ENCODE measurements at regions not wholly inside any gene's neighbourhood (a gene's known extent, or its start where the extent isn't known, plus 50 kb on each side); places are given as distances from the start of the nearest gene placed in this dataset.

DNA sequence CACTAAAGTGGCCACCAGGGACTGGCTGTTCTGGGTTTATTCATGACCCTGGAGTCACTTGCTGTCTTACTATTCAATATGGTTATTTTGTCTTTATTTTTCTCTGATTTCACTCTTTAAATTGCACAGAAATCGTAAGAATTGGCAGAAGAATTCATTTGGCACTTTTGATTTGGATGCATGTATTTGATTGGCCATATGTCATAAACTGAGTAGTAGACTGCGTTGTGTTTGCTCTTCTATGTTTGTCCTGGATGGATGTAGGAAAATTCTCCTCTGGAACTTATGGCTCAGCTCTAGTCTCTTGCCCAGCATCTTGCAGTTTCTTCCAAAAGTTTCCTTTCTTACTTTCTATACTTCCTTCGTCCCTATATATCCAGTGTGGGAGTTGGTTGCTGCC is 452.7 kb downstream of the GATA3 start:
- Mint-ChIP-seq H3K4me3 (no peak overlapping the region), H3K4me1 (no peaks in the 10 kb centered on the region), H3K9me3 (no peaks in the 10 kb centered on the region), H3K27ac (no peak overlapping the region), H3K36me3 (no peaks in the 10 kb centered on the region), H3K27me3 (peaks cover 2 to 24% (median 7%) of the 10 kb centered on the region in 5 donors)
- POLR2A ChIA-PET: no interaction called here
- DNase-seq (no peak), ATAC-seq (no peak)

DNA sequence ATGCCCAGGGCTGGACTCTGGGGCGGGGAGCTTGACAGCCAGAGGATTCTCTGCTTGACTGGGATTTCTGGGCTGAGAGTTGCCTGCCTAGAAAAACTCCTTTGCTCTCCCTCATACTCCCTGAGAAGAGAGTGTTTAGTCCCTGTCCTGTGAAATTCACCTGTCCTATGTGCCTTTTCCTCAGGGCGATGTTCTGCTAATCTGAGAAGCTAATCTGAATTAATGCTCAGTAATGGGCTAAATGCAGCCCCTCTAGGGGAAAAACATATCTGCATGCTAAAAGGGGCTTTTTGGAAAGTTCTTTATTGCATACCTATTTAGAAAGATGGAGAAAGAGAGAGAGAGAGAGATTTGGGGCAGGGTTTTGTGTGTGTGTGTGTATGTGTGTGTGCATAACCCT is 454.4 kb downstream of the GATA3 start:
- H3K9me3 Mint-ChIP-seq: no peaks in the 10 kb centered on the region
- H3K27me3 Mint-ChIP-seq: peaks cover 3 to 30% (median 13%) of the 10 kb centered on the region in 5 donors
- DNase-seq: no peak
- POLR2A ChIA-PET: no interaction called here
- no peak for ATAC-seq
- H3K4me3 Mint-ChIP-seq: no peak overlapping the region
- H3K4me1 Mint-ChIP-seq: peaks cover 0 to 1% (median 0%) of the 10 kb centered on the region in 4 donors
- no peak overlapping the region for H3K27ac Mint-ChIP-seq
- no peaks in the 10 kb centered on the region for H3K36me3 Mint-ChIP-seq

DNA sequence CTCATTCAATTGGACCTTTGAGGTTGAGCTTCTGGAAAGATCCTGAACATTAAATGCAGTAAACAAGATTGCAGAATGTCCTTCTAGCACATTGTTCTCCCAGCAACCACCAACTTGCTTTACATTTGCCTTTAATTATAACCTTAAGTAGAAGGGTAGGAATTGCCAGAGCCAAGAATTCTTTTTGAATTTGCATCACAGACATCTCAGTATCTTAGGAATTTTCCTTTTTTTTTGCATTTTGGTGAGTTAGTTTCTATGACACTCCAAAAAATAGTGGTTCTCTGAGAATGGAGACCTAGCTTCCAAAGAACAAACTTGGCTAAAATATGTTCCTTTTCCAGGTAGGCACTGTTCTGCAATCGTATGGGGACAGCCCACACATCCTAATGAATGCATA is 456.0 kb downstream of the GATA3 start:
- DNase-seq: no peak
- Mint-ChIP-seq H3K9me3 (no peaks in the 10 kb centered on the region), H3K27me3 (peaks cover 6 to 31% (median 23%) of the 10 kb centered on the region in 5 donors), H3K36me3 (no peaks in the 10 kb centered on the region), H3K27ac (no peak overlapping the region), H3K4me1 (peaks cover 0 to 1% (median 0%) of the 10 kb centered on the region in 4 donors), H3K4me3 (no peak overlapping the region)
- no peak for ATAC-seq
- POLR2A ChIA-PET: no interaction called here

GRCh38 chr10:8511026-8511425 is 456.5 kb downstream of the GATA3 start:
- DNase-seq (no peak), ATAC-seq (no peak)
- Mint-ChIP-seq H3K4me1 (peaks cover 0 to 1% (median 0%) of the 10 kb centered on the region in 4 donors), H3K4me3 (no peak overlapping the region), H3K27me3 (peaks cover 6 to 31% (median 23%) of the 10 kb centered on the region in 5 donors), H3K36me3 (no peaks in the 10 kb centered on the region), H3K9me3 (no peaks in the 10 kb centered on the region), H3K27ac (no peak overlapping the region)
- POLR2A ChIA-PET: no interaction called here

DNA sequence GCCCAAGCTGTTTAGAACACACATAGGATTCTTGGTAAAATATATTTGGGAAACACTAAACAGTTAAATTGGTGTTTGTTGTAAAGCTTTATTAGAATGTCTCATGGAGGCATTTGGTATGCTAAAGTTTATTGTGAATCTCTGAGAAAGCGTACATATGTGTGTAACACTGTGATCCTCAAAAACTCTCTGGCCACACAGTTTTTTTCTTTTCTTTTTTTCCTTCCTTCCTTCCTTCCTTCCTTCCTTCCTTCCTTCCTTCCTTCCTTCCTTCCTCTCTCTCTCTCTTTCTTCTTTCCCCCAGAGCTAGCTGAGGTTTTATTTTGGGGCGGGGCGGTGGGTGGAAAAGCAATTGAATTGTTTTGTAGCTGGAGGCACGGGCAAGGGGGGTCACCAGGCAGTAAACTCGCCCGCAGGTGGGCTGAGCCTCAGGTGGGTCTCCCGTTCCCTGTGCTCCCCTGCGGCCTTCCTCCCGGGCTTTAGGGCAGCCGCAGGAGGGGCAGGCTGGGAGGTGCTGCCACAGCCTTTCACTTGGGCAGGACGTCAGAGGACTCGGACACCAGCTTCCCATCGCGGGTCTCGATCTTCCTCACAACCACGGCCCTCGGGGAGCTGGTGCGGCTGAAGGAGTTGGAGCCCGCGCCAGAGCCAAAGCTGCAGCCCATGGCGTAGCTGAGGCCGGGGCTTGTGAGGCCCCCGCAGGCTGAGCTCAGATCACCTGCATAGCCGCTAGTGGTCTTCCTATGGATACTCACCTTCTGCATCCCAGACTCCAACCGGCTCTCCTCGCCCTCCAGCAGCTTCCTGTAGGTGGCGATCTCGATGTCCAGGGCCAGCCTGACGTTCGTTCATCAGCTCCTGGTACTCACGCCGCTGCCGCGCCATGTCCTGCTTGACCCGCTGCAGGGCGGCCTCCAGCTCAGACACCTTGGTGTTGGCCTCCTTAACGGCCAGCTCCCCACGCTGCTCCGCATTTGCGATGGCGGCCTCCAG is 459.0 kb downstream of the GATA3 start:
- no peaks in the 10 kb centered on the region for H3K36me3 Mint-ChIP-seq

GRCh38 chr10:8520382-8520781 is 465.9 kb downstream of the GATA3 start:
- Mint-ChIP-seq H3K36me3 (peaks cover 0 to 11% (median 0%) of the 10 kb centered on the region in 3 donors), H3K4me3 (no peak overlapping the region), H3K9me3 (peaks cover 0 to 3% (median 0%) of the 10 kb centered on the region in 9 donors), H3K27ac (no peak overlapping the region), H3K4me1 (no peaks in the 10 kb centered on the region), H3K27me3 (peaks cover 0 to 6% (median 4%) of the 10 kb centered on the region in 5 donors)
- ATAC-seq (no peak), DNase-seq (no peak)
- POLR2A ChIA-PET: no interaction called here

More for the DNA sequence above, 459.0 kb downstream of the GATA3 start:
- H3K27ac Mint-ChIP-seq: no peak overlapping the region
- H3K9me3 Mint-ChIP-seq: no peaks in the 10 kb centered on the region
- ATAC-seq (no peak), DNase-seq (no peak)
- H3K27me3 Mint-ChIP-seq: peaks cover 6 to 31% (median 23%) of the 10 kb centered on the region in 5 donors
- H3K4me3 Mint-ChIP-seq: no peak overlapping the region
- peaks cover 0 to 1% (median 0%) of the 10 kb centered on the region in 4 donors for H3K4me1 Mint-ChIP-seq
- POLR2A ChIA-PET: no interaction called here

DNA sequence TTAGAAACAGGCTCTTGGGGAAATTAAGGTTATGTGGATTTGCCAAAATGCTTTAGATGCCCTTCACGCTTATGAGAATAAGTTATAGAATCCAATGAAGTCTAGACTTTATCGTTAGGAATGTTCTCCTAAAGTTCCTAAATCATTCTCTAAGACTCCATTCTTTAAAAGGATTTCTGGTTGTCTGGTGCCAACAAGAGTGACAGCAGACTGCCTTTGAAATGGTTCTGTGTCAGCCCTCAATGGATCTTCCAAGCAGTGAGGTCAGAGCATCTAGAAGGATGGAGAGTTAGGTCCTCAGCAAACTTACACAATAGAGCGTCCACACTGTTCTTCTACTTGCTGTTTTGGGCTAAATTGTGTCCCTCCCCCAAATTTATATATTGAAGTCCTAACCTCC is 473.3 kb downstream of the GATA3 start:
- Mint-ChIP-seq H3K36me3 (no peaks in the 10 kb centered on the region), H3K4me3 (no peak overlapping the region), H3K4me1 (peaks cover 0 to 2% (median 0%) of the 10 kb centered on the region in 4 donors), H3K9me3 (no peaks in the 10 kb centered on the region), H3K27ac (no peak overlapping the region), H3K27me3 (peaks cover 0 to 10% (median 8%) of the 10 kb centered on the region in 5 donors)
- DNase-seq (no peak), ATAC-seq (no peak)
- POLR2A ChIA-PET: no interaction called here

GRCh38 chr10:8531116-8531515 is 476.6 kb downstream of the GATA3 start:
- Mint-ChIP-seq H3K27me3 (peaks cover 2 to 9% (median 5%) of the 10 kb centered on the region in 5 donors), H3K27ac (no peak overlapping the region), H3K4me3 (no peak overlapping the region), H3K36me3 (no peaks in the 10 kb centered on the region), H3K4me1 (peaks cover 0 to 2% (median 0%) of the 10 kb centered on the region in 4 donors), H3K9me3 (no peaks in the 10 kb centered on the region)
- ATAC-seq (no peak), DNase-seq (no peak)
- POLR2A ChIA-PET: no interaction called here

DNA sequence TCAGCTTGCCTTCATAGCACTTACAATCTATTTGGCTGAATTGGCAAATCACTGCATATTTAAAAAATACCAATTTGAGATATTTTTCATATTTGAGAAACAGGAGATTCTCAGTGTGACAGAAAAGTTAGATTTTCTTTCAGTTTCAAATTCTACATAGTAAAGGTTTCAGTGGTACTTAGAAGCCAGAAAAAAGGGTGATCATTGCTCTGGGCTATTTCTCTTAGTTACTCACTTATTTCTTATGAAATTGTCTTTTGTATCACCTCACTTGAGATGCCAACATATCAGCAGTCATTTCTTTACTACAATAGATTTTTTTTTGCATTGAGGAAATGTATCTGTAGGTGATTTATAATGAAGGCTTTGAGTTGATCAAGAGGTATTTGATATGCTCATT is 478.2 kb downstream of the GATA3 start:
- Mint-ChIP-seq H3K27ac (no peak overlapping the region), H3K4me3 (no peak overlapping the region), H3K4me1 (peaks cover 0 to 2% (median 0%) of the 10 kb centered on the region in 4 donors), H3K27me3 (peaks cover 2 to 9% (median 5%) of the 10 kb centered on the region in 5 donors), H3K36me3 (no peaks in the 10 kb centered on the region), H3K9me3 (no peaks in the 10 kb centered on the region)
- DNase-seq (no peak), ATAC-seq (no peak)
- POLR2A ChIA-PET: no interaction called here

DNA sequence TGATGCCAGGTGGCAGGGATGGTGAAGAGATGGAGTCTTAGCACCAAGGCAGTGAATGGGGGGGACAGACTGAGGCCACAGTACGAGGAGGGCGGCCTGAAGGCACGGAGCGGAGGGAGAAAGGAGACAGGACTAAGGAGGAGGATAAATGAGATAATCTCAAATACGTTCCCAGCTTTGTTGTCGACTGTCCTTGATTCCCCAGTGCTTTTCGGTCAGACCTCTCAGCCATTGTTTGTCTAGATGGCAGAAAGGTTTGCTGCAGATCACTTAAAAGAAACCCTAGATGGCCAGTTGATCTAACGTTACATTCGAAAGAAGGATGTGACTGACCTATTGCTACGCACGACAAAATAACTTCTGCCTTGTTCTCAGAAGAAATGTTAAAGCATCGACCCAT is 479.0 kb downstream of the GATA3 start:
- no peaks in the 10 kb centered on the region for H3K9me3 Mint-ChIP-seq
- no peak for ATAC-seq

GRCh38 chr10:8534096-8534495 is 479.6 kb downstream of the GATA3 start:
- POLR2A ChIA-PET: interaction anchor here (0.6 kb wide), 1 partner anchor 1131 kb away, joined by 3 read pairs; no protein-coding TSS in a partner anchor
- Mint-ChIP-seq H3K27me3 (peaks cover 2 to 9% (median 2%) of the 10 kb centered on the region in 5 donors), H3K4me1 (peaks cover 0 to 2% (median 0%) of the 10 kb centered on the region in 4 donors), H3K4me3 (no peak overlapping the region), H3K36me3 (peaks cover 0 to under 1% (median 0%) of the 10 kb centered on the region in 3 donors), H3K9me3 (peaks cover 0 to under 1% (median 0%) of the 10 kb centered on the region in 9 donors), H3K27ac (no peak overlapping the region)
- ATAC-seq: no peak
- DNase-seq: no peak

More for the DNA sequence above, 479.0 kb downstream of the GATA3 start:
- Mint-ChIP-seq H3K27ac (no peak overlapping the region), H3K27me3 (peaks cover 2 to 10% (median 5%) of the 10 kb centered on the region in 5 donors), H3K4me3 (no peak overlapping the region), H3K4me1 (peaks cover 0 to 2% (median 0%) of the 10 kb centered on the region in 4 donors), H3K36me3 (no peaks in the 10 kb centered on the region)
- POLR2A ChIA-PET: interaction anchor here (0.6 kb wide), 1 partner anchor 1130 kb away, joined by 3 read pairs; no protein-coding TSS in a partner anchor
- DNase-seq: no peak

DNA sequence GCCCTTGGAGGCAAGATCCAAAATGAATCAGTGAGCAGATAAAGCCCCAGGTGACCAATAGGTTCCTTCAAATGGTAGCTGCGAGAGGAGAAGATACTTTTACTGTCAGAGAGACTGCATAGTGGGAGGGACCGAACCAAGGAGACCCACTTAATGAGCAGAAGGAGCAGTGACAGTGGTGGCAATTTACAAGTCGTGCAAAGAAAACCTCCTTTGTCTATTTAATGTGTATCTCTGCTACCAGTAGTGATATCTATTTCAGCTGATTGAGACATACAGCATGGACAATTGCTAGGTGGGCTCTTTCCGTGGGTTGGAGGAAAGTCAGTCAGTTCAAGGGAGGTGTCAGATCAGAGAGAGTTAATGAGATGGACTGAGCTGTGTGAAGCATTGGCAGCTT is 480.4 kb downstream of the GATA3 start:
- POLR2A ChIA-PET: no interaction called here
- Mint-ChIP-seq H3K27me3 (peaks cover 0 to 9% (median 2%) of the 10 kb centered on the region in 5 donors), H3K9me3 (peaks cover 0 to 6% (median 0%) of the 10 kb centered on the region in 9 donors), H3K27ac (no peak overlapping the region), H3K4me3 (no peak overlapping the region), H3K4me1 (peaks cover 0 to 2% (median 0%) of the 10 kb centered on the region in 4 donors), H3K36me3 (peaks cover 0 to 9% (median 0%) of the 10 kb centered on the region in 3 donors)
- no peak for ATAC-seq
- DNase-seq: no peak

DNA sequence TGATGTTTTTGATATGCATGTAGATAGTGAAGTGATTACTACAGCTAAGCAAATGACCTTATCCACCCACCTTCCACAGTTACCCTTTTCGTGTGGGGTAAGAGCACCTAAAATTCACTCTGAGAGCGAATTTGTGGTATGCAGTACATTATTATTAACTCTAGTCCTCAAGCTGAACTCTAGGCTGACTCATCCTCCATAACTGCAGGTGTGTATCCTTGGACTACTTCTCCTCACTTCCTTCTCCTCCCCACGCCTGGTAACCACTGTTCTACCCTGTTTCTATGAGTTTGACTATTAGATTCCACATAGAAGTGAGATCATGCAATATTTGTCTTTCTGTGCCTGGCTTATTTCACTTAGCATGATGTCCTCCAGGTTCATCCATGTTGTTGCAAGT is 484.6 kb downstream of the GATA3 start:
- no peak overlapping the region for H3K4me3 Mint-ChIP-seq
- no peak overlapping the region for H3K27ac Mint-ChIP-seq
- POLR2A ChIA-PET: no interaction called here
- no peak for ATAC-seq
- no peak for DNase-seq
- peaks cover 0 to 6% (median 0%) of the 10 kb centered on the region in 5 donors for H3K27me3 Mint-ChIP-seq
- peaks cover 2 to 9% (median 7%) of the 10 kb centered on the region in 4 donors for H3K4me1 Mint-ChIP-seq
- peaks cover 0 to 10% (median 0%) of the 10 kb centered on the region in 3 donors for H3K36me3 Mint-ChIP-seq
- H3K9me3 Mint-ChIP-seq: peaks cover 0 to 7% (median 0%) of the 10 kb centered on the region in 9 donors

Data from naive thymus-derived CD8-positive, alpha-beta T cell (primary cell).